ENCODE measurements at regions not wholly inside any gene's neighbourhood (a gene's known extent, or its start where the extent isn't known, plus 50 kb on each side); places are given as distances from the start of the nearest gene placed in this dataset.

DNA sequence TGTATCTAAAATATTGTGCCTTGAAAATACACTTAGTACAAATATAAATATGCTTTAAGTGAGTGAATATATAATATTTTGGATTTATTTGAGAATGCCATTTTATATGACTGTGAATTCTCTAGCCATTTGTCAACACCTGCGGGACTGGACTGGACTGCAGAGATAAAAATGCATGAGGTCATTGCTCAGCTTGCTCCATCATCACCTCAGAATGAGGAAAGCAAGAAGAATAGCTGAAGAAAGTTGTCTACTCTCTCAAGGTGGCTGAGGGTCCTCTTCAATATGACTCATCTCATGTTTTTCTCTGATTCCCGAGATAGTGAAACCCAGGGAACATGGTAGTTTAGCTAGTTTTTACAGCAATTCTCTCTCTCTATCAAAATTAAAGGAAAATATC lies 732.5 kb upstream of the AGA start:
- Histone ChIP-seq H3K9me3 (no peaks in the 10 kb centered on the region), H3K4me3 (no peak overlapping the region), H3K27me3 (no peaks in the 10 kb centered on the region), H3K4me1 (no peaks in the 10 kb centered on the region), H3K27ac (no peak overlapping the region), H3K36me3 (no peaks in the 10 kb centered on the region)
- no peak for DNase-seq (ENCODE audit: extremely low spot score in 2 of 2)
- TF ChIP-seq POLR2AphosphoS5 (IDR thresholded peaks at IDR 0.05; ENCODE audit: insufficient read depth in 1 of 2, low read depth in 1 of 2) (no peak), POLR2A (IDR thresholded peaks at IDR 0.05) (no peak)
- TF ChIP-seq, protein P1, sequence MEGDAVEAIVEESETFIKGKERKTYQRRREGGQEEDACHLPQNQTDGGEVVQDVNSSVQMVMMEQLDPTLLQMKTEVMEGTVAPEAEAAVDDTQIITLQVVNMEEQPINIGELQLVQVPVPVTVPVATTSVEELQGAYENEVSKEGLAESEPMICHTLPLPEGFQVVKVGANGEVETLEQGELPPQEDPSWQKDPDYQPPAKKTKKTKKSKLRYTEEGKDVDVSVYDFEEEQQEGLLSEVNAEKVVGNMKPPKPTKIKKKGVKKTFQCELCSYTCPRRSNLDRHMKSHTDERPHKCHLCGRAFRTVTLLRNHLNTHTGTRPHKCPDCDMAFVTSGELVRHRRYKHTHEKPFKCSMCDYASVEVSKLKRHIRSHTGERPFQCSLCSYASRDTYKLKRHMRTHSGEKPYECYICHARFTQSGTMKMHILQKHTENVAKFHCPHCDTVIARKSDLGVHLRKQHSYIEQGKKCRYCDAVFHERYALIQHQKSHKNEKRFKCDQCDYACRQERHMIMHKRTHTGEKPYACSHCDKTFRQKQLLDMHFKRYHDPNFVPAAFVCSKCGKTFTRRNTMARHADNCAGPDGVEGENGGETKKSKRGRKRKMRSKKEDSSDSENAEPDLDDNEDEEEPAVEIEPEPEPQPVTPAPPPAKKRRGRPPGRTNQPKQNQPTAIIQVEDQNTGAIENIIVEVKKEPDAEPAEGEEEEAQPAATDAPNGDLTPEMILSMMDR (IDR thresholded peaks at IDR 0.05) = no peak
- intact Hi-C loops (cut with DNase I) = no loop called here

DNA sequence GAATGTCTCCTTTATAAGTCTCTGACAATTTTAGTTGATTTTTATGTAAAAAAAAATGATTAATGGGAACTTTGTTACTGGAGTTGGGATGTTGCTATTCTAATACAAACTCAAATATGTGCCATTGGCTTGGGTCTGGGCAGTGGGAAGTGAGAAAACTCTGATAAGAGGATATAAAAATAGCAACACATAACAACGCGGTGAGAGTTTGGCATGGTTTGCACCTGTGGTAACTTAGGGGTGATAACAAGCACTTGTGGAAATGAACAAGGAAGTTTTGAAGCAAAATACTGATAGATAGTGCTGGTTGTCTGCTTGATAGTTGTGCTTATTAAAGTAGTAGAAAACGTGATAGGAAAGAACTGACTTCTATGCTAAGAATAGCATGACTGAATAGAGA lies 743.3 kb upstream of the AGA start:
- TF ChIP-seq POLR2AphosphoS5 (IDR thresholded peaks at IDR 0.05; ENCODE audit: insufficient read depth in 1 of 2, low read depth in 1 of 2) (no peak), POLR2A (IDR thresholded peaks at IDR 0.05) (no peak)
- TF ChIP-seq, protein P1 (IDR thresholded peaks at IDR 0.05) = no peak
- intact Hi-C loops (cut with DNase I) = no loop called here
- Histone ChIP-seq H3K36me3 (no peaks in the 10 kb centered on the region), H3K27ac (no peak overlapping the region), H3K27me3 (no peaks in the 10 kb centered on the region), H3K4me1 (no peaks in the 10 kb centered on the region), H3K9me3 (no peaks in the 10 kb centered on the region), H3K4me3 (no peak overlapping the region)
- no peak for DNase-seq (ENCODE audit: extremely low spot score in 2 of 2)

DNA sequence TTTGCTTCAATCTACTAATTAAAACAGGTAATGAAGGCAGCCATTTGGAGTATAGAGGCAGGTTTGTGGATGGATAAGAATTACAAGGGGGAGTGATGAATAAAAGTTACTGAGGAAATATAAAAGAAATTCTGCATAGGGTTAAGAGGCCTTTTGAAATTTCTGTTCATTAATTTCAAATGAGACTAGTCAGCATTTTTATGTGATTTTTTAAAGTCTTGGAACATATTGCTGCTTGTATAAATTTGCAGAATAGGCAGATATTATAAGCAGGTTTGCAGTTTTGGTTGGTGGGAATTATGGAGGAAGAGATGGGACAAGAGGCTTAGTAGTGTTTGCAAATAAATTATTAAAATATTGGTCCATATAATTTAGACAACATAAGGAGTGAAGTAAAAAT lies 750.4 kb upstream of the AGA start:
- no peaks in the 10 kb centered on the region for H3K36me3 ChIP-seq
- TF ChIP-seq POLR2A (IDR thresholded peaks at IDR 0.05) (no peak), POLR2AphosphoS5 (IDR thresholded peaks at IDR 0.05; ENCODE audit: insufficient read depth in 1 of 2, low read depth in 1 of 2) (no peak)
- TF ChIP-seq, protein P1 (IDR thresholded peaks at IDR 0.05) = no peak
- no peak for DNase-seq (ENCODE audit: extremely low spot score in 2 of 2)
- no peak overlapping the region for H3K4me3 ChIP-seq
- H3K27me3 ChIP-seq = no peaks in the 10 kb centered on the region
- intact Hi-C loops (cut with DNase I) = no loop called here
- H3K27ac ChIP-seq = no peak overlapping the region
- H3K9me3 ChIP-seq = no peaks in the 10 kb centered on the region
- H3K4me1 ChIP-seq = no peaks in the 10 kb centered on the region

DNA sequence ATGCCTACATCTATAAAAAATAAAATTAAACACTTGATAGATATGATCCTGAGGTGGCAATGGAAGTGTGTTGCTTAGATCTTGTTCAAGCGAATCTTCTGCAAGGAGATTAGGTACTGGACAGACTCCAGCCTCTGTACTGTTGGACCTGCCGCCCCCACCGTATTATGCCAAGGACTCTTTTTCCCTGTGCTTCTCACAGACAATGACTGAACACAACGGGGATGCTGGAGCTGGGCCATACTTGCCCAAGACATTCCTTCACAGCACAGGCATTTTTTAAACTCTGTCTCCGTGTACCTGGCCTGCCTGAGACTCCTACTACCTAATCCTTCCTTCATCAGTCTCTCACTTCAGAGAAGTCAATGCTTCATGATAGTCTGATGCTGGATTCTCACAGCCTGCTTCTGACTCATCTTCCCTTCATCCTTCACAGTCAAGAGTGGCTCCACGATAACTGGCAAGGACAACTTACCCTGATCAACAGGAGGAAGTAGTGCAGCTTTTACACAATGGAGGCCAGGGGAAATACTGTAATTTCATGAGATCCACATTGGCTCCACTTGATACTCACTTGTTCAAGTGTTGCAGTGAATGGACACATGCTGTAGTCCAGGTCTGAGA lies 754.6 kb upstream of the AGA start:
- TF ChIP-seq POLR2A (IDR thresholded peaks at IDR 0.05) (no peak), POLR2AphosphoS5 (IDR thresholded peaks at IDR 0.05; ENCODE audit: insufficient read depth in 1 of 2, low read depth in 1 of 2) (no peak)
- TF ChIP-seq, protein P1 (IDR thresholded peaks at IDR 0.05) = no peak
- intact Hi-C loops (cut with DNase I) = no loop called here
- no peaks in the 10 kb centered on the region for H3K9me3 ChIP-seq
- H3K36me3 ChIP-seq = no peaks in the 10 kb centered on the region
- no peaks in the 10 kb centered on the region for H3K27me3 ChIP-seq
- no peak overlapping the region for H3K27ac ChIP-seq
- H3K4me1 ChIP-seq = no peaks in the 10 kb centered on the region
- no peak overlapping the region for H3K4me3 ChIP-seq
- no peak for DNase-seq (ENCODE audit: extremely low spot score in 2 of 2)

DNA sequence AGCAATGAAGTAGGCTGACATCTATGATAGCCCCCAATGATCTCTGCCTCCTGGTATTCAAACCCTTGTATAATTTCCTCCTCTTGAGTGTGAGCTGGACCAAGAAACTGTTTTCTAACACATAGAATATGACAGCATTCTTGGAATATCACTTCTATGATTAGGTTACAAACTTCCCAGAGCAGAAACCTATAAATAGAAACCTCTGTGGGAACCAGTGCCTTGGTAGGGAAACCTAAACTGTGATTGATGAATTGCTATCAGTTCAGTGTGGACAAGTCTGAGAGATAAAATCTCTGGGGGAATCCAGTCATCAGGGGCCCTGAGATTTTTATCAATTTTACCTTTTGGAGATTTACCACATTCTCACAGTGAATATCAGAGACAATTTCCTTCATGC lies 756.5 kb upstream of the AGA start:
- H3K27me3 ChIP-seq = no peaks in the 10 kb centered on the region
- H3K4me3 ChIP-seq = no peak overlapping the region
- H3K27ac ChIP-seq = no peak overlapping the region
- H3K4me1 ChIP-seq = no peaks in the 10 kb centered on the region
- intact Hi-C loops (cut with DNase I) = no loop called here
- TF ChIP-seq POLR2A (IDR thresholded peaks at IDR 0.05) = no peak
- TF ChIP-seq, protein P1 (IDR thresholded peaks at IDR 0.05) = no peak
- TF ChIP-seq POLR2AphosphoS5 (IDR thresholded peaks at IDR 0.05; ENCODE audit: insufficient read depth in 1 of 2, low read depth in 1 of 2) = no peak
- no peak for DNase-seq (ENCODE audit: extremely low spot score in 2 of 2)
- no peaks in the 10 kb centered on the region for H3K36me3 ChIP-seq
- H3K9me3 ChIP-seq = no peaks in the 10 kb centered on the region

Data from vagina (tissue), 2 donors.